ENCODE measurements at regions not wholly inside any gene's neighbourhood (a gene's known extent, or its start where the extent isn't known, plus 50 kb on each side); places are given as distances from the start of the nearest gene placed in this dataset.
A peak's percentile ranks its signal among the peaks of the same experiment; 100 is the strongest.
"Not testable (repeated sequence)": the region's sequence is repeated elsewhere in the genome, so short reads cannot be mapped to it uniquely, and the experiment has no call there.

GRCh38 chr4:97028785-97029184 lies 1114.5 kb downstream of the STPG2 start:
- Mint-ChIP-seq H3K27me3 (ENCODE audit: low read depth) (no peaks in the 10 kb centered on the region), H3K36me3 (ENCODE audit: low read depth) (no peaks in the 10 kb centered on the region), H3K9me3 (no peaks in the 10 kb centered on the region), H3K4me1 (peaks cover 12% of the 10 kb centered on the region), H3K27ac (no peak overlapping the region), H3K4me3 (no peak overlapping the region)
- TF ChIP-seq, protein P1, sequence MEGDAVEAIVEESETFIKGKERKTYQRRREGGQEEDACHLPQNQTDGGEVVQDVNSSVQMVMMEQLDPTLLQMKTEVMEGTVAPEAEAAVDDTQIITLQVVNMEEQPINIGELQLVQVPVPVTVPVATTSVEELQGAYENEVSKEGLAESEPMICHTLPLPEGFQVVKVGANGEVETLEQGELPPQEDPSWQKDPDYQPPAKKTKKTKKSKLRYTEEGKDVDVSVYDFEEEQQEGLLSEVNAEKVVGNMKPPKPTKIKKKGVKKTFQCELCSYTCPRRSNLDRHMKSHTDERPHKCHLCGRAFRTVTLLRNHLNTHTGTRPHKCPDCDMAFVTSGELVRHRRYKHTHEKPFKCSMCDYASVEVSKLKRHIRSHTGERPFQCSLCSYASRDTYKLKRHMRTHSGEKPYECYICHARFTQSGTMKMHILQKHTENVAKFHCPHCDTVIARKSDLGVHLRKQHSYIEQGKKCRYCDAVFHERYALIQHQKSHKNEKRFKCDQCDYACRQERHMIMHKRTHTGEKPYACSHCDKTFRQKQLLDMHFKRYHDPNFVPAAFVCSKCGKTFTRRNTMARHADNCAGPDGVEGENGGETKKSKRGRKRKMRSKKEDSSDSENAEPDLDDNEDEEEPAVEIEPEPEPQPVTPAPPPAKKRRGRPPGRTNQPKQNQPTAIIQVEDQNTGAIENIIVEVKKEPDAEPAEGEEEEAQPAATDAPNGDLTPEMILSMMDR (IDR thresholded peaks at IDR 0.05; ENCODE audit: unreplicated experiment in 3 of 3), result no peak

GRCh38 chr4:97037411-97038145 lies 1105.7 kb downstream of the STPG2 start:
- H3K27me3 Mint-ChIP-seq (ENCODE audit: low read depth); H3K36me3 Mint-ChIP-seq (ENCODE audit: low read depth): not testable (repeated sequence)
- peak overlapping the region in 2 of 3 experiments; percentile 32 to 37 for H3K4me3 Mint-ChIP-seq

DNA sequence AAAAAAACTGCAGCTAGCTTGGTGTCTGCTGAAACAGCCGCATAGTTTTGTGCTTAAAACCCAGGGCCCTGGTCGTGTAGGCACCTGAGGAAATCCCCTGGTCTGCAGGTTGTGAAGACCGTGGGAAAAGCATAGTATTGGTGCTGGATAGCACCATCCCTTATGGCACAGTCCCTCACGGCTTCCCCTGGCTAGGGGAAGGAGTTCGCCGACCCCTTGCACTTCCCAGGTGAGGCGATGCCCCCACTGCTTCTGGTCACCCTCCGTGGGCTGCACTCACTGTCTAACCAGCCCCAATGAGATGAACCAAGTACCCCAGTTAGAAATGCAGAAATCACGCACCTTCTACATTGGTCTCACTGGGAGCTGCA lies 1105.1 kb downstream of the STPG2 start:
- Mint-ChIP-seq H3K36me3 (ENCODE audit: low read depth) (no peaks in the 10 kb centered on the region), H3K27me3 (ENCODE audit: low read depth) (no peaks in the 10 kb centered on the region), H3K4me1 (peaks cover 7% of the 10 kb centered on the region), H3K9me3 (no peaks in the 10 kb centered on the region), H3K27ac (peak overlapping the region in 1 of 3 experiments; percentile 20), H3K4me3 (no peak overlapping the region)
- TF ChIP-seq, protein P1 (IDR thresholded peaks at IDR 0.05; ENCODE audit: unreplicated experiment in 3 of 3), result no peak

More at GRCh38 chr4:97037411-97038145, 1105.7 kb downstream of the STPG2 start:
- not testable (repeated sequence) for H3K4me1 Mint-ChIP-seq, H3K9me3 Mint-ChIP-seq
- H3K27ac Mint-ChIP-seq, result peak overlapping the region in 2 of 3 experiments; percentile 20 to 53

- TF ChIP-seq, protein P1 (IDR thresholded peaks at IDR 0.05; ENCODE audit: unreplicated experiment in 3 of 3), result no peak
- no peaks in the 10 kb centered on the region for H3K27me3 Mint-ChIP-seq (ENCODE audit: low read depth)
- H3K4me3 Mint-ChIP-seq, result no peak overlapping the region
- no peaks in the 10 kb centered on the region for H3K36me3 Mint-ChIP-seq (ENCODE audit: low read depth)
- H3K9me3 Mint-ChIP-seq, result no peaks in the 10 kb centered on the region
- H3K27ac Mint-ChIP-seq, result no peak overlapping the region
- no peaks in the 10 kb centered on the region for H3K4me1 Mint-ChIP-seq
Observed at GRCh38 chr4:97072666-97073065, 1070.6 kb downstream of the STPG2 start.

DNA sequence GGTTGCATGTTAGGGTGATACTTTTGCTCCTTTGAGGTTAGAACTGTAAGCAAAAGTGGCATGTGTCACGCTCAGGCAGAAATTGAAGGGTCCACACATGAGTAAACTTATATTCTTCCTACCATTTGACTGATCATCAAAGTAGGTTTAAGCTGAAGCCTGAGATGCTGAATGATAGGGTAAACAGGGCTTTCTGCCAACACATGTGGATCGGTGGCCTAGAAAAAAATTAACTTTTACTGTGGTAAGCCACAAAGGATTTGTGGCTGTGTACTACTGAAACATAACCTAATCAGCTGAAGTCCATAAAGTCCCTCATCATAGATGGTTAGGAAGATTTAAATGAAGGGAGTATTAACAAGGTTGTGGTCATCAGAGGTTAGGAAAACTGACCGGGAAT lies 1070.1 kb downstream of the STPG2 start:
- H3K4me1 Mint-ChIP-seq, result no peaks in the 10 kb centered on the region
- H3K27ac Mint-ChIP-seq, result no peak overlapping the region
- no peak overlapping the region for H3K4me3 Mint-ChIP-seq
- TF ChIP-seq, protein P1 (IDR thresholded peaks at IDR 0.05; ENCODE audit: unreplicated experiment in 3 of 3), result no peak
- H3K9me3 Mint-ChIP-seq, result no peaks in the 10 kb centered on the region
- no peaks in the 10 kb centered on the region for H3K36me3 Mint-ChIP-seq (ENCODE audit: low read depth)
- H3K27me3 Mint-ChIP-seq (ENCODE audit: low read depth), result no peaks in the 10 kb centered on the region

DNA sequence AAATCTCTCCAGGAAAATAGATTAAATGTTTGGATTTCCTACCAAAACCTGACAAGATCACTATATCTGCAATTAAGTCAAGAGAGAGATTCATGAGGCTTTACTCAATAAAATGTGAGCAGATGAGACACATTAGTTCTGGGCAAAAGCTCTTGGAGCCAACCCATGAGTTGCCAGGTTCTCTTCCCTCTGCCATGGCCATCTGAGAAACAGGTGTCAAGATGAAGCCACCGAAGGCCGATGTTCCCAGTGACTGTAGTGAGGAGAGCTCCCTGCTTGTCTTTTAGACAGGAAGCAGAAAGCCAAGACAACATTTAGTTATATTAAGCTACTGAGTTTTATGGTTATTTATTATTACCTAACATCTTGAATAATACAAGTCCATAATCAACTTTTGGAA lies 1068.7 kb downstream of the STPG2 start:
- H3K36me3 Mint-ChIP-seq (ENCODE audit: low read depth), result no peaks in the 10 kb centered on the region
- no peak overlapping the region for H3K4me3 Mint-ChIP-seq
- no peaks in the 10 kb centered on the region for H3K4me1 Mint-ChIP-seq
- no peaks in the 10 kb centered on the region for H3K27me3 Mint-ChIP-seq (ENCODE audit: low read depth)
- TF ChIP-seq, protein P1 (IDR thresholded peaks at IDR 0.05; ENCODE audit: unreplicated experiment in 3 of 3), result no peak
- H3K27ac Mint-ChIP-seq, result no peak overlapping the region
- H3K9me3 Mint-ChIP-seq, result no peaks in the 10 kb centered on the region
